Heart right ventricle (tissue), 16 donors: ENCODE measurements at regions not wholly inside any gene's neighbourhood (a gene's known extent, or its start where the extent isn't known, plus 50 kb on each side); places are given as distances from the start of the nearest gene placed in this dataset.

Experiments
- ATAC-seq, 8 donors: fragments of 200-7000 bp; cut with Tn5 transposase; one replicate each; pipeline ENCODE4 v1.9.1; 2020; ENCODE audit warnings: mild to moderate bottlenecking in 8 of 8, moderate library complexity in 8 of 8, moderate number of reproducible peaks in 1 of 8
- DNase-seq, 2 donors: peaks; one replicate each; pipeline ENCODE4 v3.0.0-alpha.2; 2020
- H3K27ac ChIP-seq, 10 donors: fragments of 200-600 bp; sonication (generic) in 2 of 10; one replicate each; pipeline versions ENCODE4 v1.5.0 to v1.8.0; 2020 to 2022; ENCODE audit warnings: mild to moderate bottlenecking in 3 of 10
- H3K27me3 ChIP-seq, 7 donors: fragments of 200-600 bp; one replicate each; pipeline ENCODE4 v1.8.0; 2021 to 2022; ENCODE audit warnings: mild to moderate bottlenecking in 2 of 7
- H3K36me3 ChIP-seq, 9 donors: fragments of 200-600 bp; sonication (generic) in 1 of 9; one replicate each; pipeline versions ENCODE4 v1.5.0 to v1.8.0; 2020 to 2022; ENCODE audit warnings: mild to moderate bottlenecking in 2 of 9
- H3K4me1 ChIP-seq, 9 donors: fragments of 200-600 bp; sonication (generic) in 1 of 9; one replicate each; pipeline versions ENCODE4 v1.5.0 to v1.8.0; 2020 to 2022; ENCODE audit warnings: mild to moderate bottlenecking in 4 of 9
- H3K4me3 ChIP-seq, 10 donors: fragments of 200-600 bp; sonication (generic) in 2 of 10; one replicate each; pipeline versions ENCODE4 v1.5.0 to v1.8.0; 2020 to 2022; ENCODE audit warnings: mild to moderate bottlenecking in 7 of 10, moderate library complexity in 2 of 10
- H3K9me3 ChIP-seq, 11 donors: fragments of 200-600 bp in 10 of 11; sonication (generic) in 2 of 11; one replicate each; pipeline versions ENCODE4 v1.5.0 to v1.8.0; 2013 to 2022; ENCODE audit warnings: mild to moderate bottlenecking in 2 of 11, control low read depth in 1 of 11, moderate library complexity in 1 of 11
- CTCF ChIP-seq, 9 donors: fragments of 200-600 bp; sonication (generic) in 2 of 9; IDR thresholded peaks; one replicate each; pipeline versions ENCODE4 v1.5.0 to v1.8.0; 2021 to 2022; ENCODE audit warnings: antibody characterized with exemption in 9 of 9, mild to moderate bottlenecking in 5 of 9, moderate library complexity in 1 of 9
- WGBS, 2 donors: extraction: QIAGEN DNeasy Blood & Tissue Kit; methylation state at CpG; one replicate each; pipeline ENCODE4 v1.1.7; 2013; ENCODE audit warnings: inconsistent platforms in 1 of 2; 5-methylcytosine and 5-hydroxymethylcytosine counted together
- intact Hi-C, 10 donors: fragments of 100-400 bp; cut with DNase I; formaldehyde crosslinking; loops; one replicate each; pipeline versions ENCODE4 v1.11.1 to v1.14.2; 2022
- donor health status: Arrhythmogenic right ventricular cardiomyopathy.
- donor health status: ischemic (EF 13 %, LVEDD 7.1; RV severe dilation, severe dysfunction).
- donor health status: healthy with polysubstance abuse.
- donor health status: DM: no; HTN: yes; CAD: no.
- donor health status: DM: no; HTN: no; CAD: no.
- donor health status: ischemic (EF 25% LVEDD 6.9; RV normal size, moderate dysfunction).
- donor health status: ischemic (EF 25% LVEDD 5.7; RV mildly dilated, moderate dysfunction).
- donor health status: healthy.
- donor health status: DM: yes; HTN: yes; CAD: no.
- donor health status: Ischemic cardiomyopathy.
- donor health status: ischemic (EF 35%, LVEDD 5.7; RV mildly dilated, moderate dysfunction).
- donor health status: nonischemic (EF 11% LVEDD 7.7; RV severe dilation, severe dysfunction).
- donor health status: DM: yes; HTN: yes; CAD: no.
- donor health status: PGD.
- donor health status: ischemic (EF 29% LVEDD 5.4; RV normal size, mild dysfunction).
- donor health status: nonischemic (EF 23%, LVEDD 6.1; RV moderate dilation, normal function).

- Histone ChIP-seq H3K4me1 (no peaks in the 10 kb centered on the region), H3K9me3 (no peaks in the 10 kb centered on the region), H3K27ac (no peak overlapping the region), H3K36me3 (no peaks in the 10 kb centered on the region), H3K4me3 (no peak overlapping the region), H3K27me3 (no peaks in the 10 kb centered on the region)
- no peak for TF ChIP-seq CTCF (IDR thresholded peaks at IDR 0.05)
- 96% methylated on average over 4 of the region's 4 CpGs for WGBS, 2 donors
- ATAC-seq = no peak
- intact Hi-C loops = no loop called here
- DNase-seq = no peak
Observed at GRCh38 chr21:29430030-29430429, 131.3 kb downstream of the BACH1 start.

- Histone ChIP-seq H3K9me3 (no peaks in the 10 kb centered on the region), H3K27ac (no peak overlapping the region), H3K4me3 (no peak overlapping the region), H3K27me3 (no peaks in the 10 kb centered on the region), H3K4me1 (peaks cover 0 to 3% (median 0%) of the 10 kb centered on the region in 9 donors), H3K36me3 (no peaks in the 10 kb centered on the region)
- 91 to 93% methylated on average over 7 of the region's 7 CpGs for WGBS, 2 donors
- ATAC-seq (no peak), DNase-seq (no peak)
- intact Hi-C loops = no loop called here
- no peak for TF ChIP-seq CTCF (IDR thresholded peaks at IDR 0.05)
Observed at GRCh38 chr21:29430576-29430975, 131.9 kb downstream of the BACH1 start.

GRCh38 chr21:29431178-29431577, 132.5 kb downstream of the BACH1 start:
- peaks cover 0 to 9% (median 4%) of the 10 kb centered on the region in 9 donors for H3K4me1 ChIP-seq
- intact Hi-C loops = no loop called here
- no peaks in the 10 kb centered on the region for H3K36me3 ChIP-seq
- TF ChIP-seq CTCF (IDR thresholded peaks at IDR 0.05) = no peak
- no peak for DNase-seq
- H3K27me3 ChIP-seq = no peaks in the 10 kb centered on the region
- H3K27ac ChIP-seq = no peak overlapping the region
- 64 to 71% methylated on average over 1 of the region's 1 CpG for WGBS, 2 donors
- H3K4me3 ChIP-seq = no peak overlapping the region
- ATAC-seq = no peak
- H3K9me3 ChIP-seq = no peaks in the 10 kb centered on the region

DNA sequence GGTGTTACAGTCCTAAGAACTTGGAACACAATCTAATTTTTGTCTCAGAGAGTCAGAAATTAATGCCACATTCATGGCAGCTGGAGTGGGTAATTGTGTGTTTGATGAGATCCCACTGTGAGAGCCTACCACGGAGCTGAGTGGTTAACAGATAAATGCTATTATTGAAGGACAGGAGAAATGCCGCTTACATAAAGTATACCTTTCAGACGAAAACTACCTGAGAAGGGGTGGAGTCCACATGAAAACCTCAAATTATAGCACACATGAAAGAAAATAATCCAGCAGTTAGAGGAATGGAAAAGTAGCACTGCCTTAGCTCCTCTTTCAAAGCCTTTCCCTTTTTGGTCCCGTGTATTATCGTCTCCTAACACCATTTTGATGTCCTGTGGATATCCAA, 133.0 kb downstream of the BACH1 start:
- no peak for ATAC-seq
- Histone ChIP-seq H3K27ac (no peak overlapping the region), H3K9me3 (no peaks in the 10 kb centered on the region), H3K27me3 (no peaks in the 10 kb centered on the region), H3K4me3 (no peak overlapping the region), H3K4me1 (peaks cover 0 to 14% (median 6%) of the 10 kb centered on the region in 9 donors), H3K36me3 (no peaks in the 10 kb centered on the region)
- WGBS, 2 donors = 94% methylated on average over 5 of the region's 5 CpGs
- no peak for TF ChIP-seq CTCF (IDR thresholded peaks at IDR 0.05)
- intact Hi-C loops = no loop called here
- no peak for DNase-seq
